GM18951 (cell line): ENCODE measurements at regions not wholly inside any gene's neighbourhood (a gene's known extent, or its start where the extent isn't known, plus 50 kb on each side); places are given as distances from the start of the nearest gene placed in this dataset.

ENCODE experiments used
- POLR2A ChIP-seq: IDR thresholded peaks from 4 replicates; pipeline ENCODE4 v1.6.1; 2011; ENCODE audit warnings: mild to moderate bottlenecking; ENCODE audit not compliant: insufficient read length, insufficient read depth; ENCODE audit errors: extremely low read depth
- in situ Hi-C: fragments of 300-500 bp; cut with MboI; formaldehyde crosslinking; loops from one replicate; pipeline ENCODE4 v1.12.0; 2022; ENCODE audit warnings: low sequenced_read_pairs, mixed read lengths, inconsistent platforms; ENCODE audit not compliant: unreplicated experiment

DNA sequence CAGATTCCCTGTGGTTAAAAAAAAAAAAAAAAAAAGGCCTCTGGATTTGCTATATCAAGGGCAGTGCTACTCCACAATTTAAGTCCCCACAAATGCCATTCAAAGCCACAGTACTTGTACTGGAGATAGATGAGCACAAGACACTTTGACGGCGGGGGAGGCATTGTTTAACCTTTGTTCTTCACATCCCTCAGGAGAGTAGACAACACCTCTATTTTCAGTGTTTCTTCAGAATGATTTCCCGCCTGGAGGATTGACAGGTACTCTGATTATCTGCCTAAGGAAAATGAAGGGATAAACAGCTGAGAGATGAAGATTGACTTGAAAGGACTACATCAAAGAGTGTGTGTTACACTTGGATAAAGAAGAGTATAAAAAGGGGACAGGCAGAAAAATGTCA, 58.7 kb downstream of the OTOL1 start:
- in situ Hi-C loops, result loop anchor here (25.0 kb wide), 1 partner anchor 307 kb away; no protein-coding TSS in a partner anchor
- TF ChIP-seq POLR2A, result no peak

DNA sequence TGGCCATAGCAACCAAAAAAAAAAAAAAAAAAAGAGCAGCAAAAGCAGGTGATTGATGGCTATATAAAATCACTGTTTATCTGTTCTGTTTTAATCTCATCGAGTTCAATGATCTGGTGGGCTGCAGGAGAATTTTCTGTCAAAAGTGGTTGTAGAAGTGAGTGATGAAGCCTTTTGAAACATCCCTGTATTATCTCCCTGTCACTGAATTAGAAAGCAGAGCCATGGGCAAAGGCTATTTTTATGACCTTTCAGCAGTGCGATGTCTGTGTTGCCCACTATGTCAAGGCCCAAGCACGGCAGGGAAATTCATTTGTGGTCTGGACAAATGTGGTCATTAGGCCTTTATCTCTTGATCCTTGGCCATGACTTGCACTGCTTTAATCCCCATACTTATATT, 59.9 kb downstream of the OTOL1 start:
- in situ Hi-C loops, result loop anchor here (25.0 kb wide), 1 partner anchor 306 kb away; no protein-coding TSS in a partner anchor
- TF ChIP-seq POLR2A, result no peak

DNA sequence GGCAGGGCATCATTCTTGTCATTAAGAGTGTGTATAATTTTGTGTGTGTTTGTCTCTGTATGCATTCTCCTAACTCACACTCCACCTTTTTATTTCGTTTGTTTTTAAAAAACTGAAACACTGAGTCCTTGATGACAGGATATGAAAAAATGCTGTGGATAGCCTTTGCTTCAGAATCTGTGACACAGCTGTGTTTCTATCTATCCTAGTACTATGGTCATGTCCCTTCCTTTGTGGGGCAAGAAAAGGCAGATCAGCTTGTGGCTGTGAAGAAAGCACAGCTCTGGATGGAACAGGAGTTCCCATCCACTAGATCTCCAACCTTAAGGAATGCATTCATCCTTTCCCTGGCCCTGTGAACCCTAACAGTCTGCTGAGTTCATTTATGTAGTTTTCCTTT, 60.3 kb downstream of the OTOL1 start:
- in situ Hi-C loops, result loop anchor here (25.0 kb wide), 1 partner anchor 305 kb away; no protein-coding TSS in a partner anchor
- no peak for TF ChIP-seq POLR2A

DNA sequence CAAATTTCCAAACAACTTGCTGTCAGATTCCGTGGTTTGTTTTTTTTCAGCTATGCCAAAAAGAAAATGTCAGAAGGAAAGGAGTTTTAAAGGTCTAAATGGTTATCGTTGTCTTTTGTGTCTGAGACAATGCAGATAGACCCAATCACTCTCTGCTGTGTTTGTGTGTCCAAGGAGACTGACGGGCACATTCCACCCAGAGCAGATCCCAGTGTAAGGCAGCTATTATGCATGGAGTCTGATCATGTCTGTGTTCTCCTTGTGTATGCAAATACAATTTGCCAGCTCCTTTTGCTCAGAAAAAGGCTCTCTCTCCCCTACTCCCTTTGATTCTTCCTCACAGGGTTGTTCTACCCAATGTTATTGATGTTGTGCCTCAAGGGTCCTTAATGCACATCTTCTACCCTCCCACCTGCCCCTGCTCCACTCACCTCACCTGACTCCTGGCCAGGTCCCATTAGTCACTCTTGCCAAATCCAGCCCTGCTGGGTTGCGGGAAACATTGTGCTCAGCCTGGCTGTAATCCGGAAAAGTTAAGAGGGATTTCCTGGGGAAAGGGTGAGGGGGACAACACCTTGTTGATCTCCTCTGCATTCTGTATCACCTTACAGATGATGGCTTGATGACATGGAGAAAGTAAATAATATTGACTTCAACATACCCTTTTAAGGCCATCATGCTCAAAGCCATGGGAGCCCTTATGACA, 61.0 kb downstream of the OTOL1 start:
- TF ChIP-seq POLR2A, result no peak

GRCh38 chr3:161558236-161558635, 61.6 kb downstream of the OTOL1 start:
- in situ Hi-C loops, result loop anchor here (25.0 kb wide), 1 partner anchor 304 kb away; no protein-coding TSS in a partner anchor
- TF ChIP-seq POLR2A, result no peak

More for the DNA sequence above, 61.0 kb downstream of the OTOL1 start:
- in situ Hi-C loops, result loop anchor here (25.0 kb wide), 1 partner anchor 305 kb away; no protein-coding TSS in a partner anchor

- TF ChIP-seq POLR2A, result no peak
- in situ Hi-C loops, result loop anchor here (25.0 kb wide), 1 partner anchor 303 kb away; no protein-coding TSS in a partner anchor
Measured at GRCh38 chr3:161559177-161559998, 62.8 kb downstream of the OTOL1 start.

DNA sequence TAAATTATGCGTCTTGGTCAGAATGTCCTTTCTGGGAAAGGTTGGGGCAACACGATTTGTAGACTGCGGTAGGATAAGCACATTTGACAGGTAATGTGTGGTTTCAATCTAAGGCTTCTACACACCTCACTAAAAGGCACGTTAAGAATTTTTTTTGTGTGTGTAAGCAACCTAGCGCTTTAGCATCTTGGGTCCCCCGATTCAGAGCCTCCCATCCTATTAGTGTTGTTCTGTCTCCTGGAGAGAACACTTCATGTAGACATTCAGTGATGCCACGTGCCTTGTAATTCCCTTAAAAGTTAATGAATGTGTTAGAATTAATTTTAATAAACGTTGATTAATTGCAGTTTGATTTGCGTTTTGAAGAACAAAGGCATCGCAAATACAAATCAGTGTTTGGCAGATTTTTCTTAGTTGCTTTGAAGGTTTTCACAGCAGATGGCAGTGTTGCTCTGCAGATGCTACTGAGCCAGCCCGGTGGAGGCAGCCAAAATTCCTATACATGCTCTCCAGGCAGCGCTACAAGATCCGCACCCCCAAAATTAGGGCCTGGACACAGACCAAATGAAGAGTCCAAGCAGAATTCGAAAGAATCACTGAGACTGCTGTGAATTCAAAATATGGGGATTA, 63.5 kb downstream of the OTOL1 start:
- in situ Hi-C loops, result loop anchor here (25.0 kb wide), 1 partner anchor 302 kb away; no protein-coding TSS in a partner anchor
- no peak for TF ChIP-seq POLR2A

DNA sequence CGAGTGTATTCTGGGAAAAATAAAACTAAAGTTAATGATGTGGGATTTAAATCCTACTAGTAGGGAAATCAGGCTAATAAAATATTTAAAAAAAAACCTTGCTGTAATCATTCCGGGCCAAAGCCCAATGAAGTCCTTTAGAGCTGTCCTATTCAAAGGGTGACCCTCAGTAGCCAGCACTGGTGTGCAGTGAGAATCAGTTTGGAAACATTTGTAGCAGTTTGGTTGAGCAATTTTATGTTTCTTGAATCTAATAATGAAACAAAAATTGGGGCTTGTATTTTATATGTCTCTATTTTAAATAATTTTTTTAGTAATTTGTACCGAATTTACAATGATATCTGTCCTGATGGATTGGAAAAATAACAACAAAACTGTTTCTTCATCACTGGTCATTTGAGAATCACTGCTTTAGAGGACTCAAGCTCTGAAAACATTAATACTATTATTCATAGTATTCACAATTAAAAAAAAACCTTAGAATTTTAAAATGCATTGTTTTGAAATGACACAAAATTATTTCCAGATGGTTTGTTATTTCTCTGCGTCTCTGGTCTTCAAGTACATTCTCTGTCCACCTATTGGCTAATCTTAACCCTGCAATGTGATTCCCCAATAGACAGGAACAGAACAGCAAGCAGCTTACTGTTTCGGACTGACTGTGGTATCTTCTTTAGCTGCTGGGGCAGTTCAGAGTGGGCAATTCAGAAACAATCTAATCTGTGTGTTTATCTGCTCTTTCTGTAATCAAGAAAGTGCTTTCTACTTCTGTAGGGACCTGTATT, 71.2 kb downstream of the OTOL1 start:
- in situ Hi-C loops, result loop anchor here (25.0 kb wide), 1 partner anchor 295 kb away; no protein-coding TSS in a partner anchor

DNA sequence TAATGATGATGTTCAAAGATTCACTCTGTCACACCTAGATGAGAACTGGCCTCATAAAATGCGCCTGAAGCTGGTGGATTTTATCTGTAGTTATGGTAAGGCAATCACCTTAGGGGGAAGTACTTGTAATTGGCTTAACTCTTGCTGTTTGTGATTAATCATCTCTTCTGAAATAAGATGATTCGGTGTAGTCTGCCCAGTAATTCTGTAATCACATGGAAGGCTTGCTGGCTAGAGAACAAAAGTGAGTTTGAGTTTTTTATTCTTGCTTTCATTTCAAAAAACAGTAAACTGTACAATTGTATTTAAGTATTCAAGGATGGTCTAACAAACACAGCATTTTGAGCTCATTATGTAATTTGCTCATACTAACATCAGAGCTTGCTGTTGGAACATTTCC, 72.1 kb downstream of the OTOL1 start:
- in situ Hi-C loops, result loop anchor here (25.0 kb wide), 1 partner anchor 294 kb away; no protein-coding TSS in a partner anchor

More for the DNA sequence above, 71.2 kb downstream of the OTOL1 start:
- no peak for TF ChIP-seq POLR2A

DNA sequence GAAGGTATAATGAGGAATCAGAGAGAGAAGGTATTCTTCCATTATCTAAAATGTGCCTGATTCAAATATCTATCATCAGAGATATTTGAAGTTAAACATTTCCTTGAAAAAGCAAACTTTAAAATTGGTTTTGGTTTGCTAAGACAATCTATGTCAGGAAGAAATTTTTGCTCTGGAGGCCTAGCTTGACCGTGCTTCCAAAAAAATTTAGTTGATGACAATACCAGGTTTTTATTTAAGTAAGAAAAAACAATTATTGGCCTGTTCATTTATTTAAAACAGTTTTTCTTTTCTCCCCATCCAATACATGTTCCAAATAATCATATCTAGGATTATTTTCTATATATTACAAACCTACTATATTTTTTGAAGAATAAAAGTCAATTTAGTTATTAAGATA, 75.3 kb downstream of the OTOL1 start:
- TF ChIP-seq POLR2A, result no peak
- in situ Hi-C loops, result loop anchor here (25.0 kb wide), 1 partner anchor 290 kb away; no protein-coding TSS in a partner anchor

More for the DNA sequence above, 72.1 kb downstream of the OTOL1 start:
- TF ChIP-seq POLR2A, result no peak

DNA sequence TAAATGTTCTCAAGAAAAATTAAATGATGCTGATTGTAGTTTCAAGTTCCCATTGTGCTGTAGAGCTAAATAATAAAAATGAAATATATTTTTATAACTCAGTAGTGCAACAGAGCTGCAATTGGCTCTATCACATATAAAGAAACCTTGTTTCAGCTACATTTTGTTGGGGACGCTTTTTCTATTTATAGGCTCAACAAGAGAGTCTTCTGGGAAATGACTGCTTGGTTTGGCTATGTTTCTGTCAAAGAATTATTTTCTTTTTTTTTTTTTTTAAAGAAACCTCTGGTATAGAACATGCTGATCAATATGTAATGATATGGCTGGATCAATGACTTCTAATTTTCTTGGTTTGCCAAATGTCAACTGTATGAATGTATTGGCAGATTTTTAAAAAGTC, 76.5 kb downstream of the OTOL1 start:
- in situ Hi-C loops, result loop anchor here (25.0 kb wide), 1 partner anchor 289 kb away; no protein-coding TSS in a partner anchor

DNA sequence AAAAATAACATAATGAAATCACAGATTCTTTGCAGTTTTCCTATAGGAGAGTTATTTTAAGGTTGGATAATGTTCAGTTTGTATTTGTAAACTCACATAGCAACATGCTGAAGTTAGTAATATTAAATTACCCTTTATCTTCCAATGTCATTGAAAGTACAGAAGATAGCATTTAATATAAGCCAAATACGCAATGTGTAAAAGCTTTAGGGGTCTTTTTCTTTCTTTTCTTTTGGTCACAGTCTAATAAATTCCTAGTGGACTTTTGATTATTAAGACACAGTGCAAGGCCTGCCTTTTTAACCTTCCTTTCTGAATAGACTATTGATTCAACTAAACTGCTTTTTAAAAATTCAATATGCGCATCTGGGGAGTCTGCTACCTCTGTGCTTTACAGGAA, 79.3 kb downstream of the OTOL1 start:
- in situ Hi-C loops, result no loop called here
- TF ChIP-seq POLR2A, result no peak

More for the DNA sequence above, 76.5 kb downstream of the OTOL1 start:
- TF ChIP-seq POLR2A, result no peak

- in situ Hi-C loops, result no loop called here
- no peak for TF ChIP-seq POLR2A
Measured at GRCh38 chr3:161576311-161576710, 79.7 kb downstream of the OTOL1 start.
